MV-4-11 (cell line): ENCODE measurements at regions not wholly inside any gene's neighbourhood (a gene's known extent, or its start where the extent isn't known, plus 50 kb on each side); places are given as distances from the start of the nearest gene placed in this dataset.
"Not testable (repeated sequence)": the region's sequence is repeated elsewhere in the genome, so short reads cannot be mapped to it uniquely, and the experiment has no call there.

ENCODE experiments used
- DNase-seq: peaks from one replicate; lab custom pipeline; 2025; lab: John Stamatoyannopoulos, UW

DNA sequence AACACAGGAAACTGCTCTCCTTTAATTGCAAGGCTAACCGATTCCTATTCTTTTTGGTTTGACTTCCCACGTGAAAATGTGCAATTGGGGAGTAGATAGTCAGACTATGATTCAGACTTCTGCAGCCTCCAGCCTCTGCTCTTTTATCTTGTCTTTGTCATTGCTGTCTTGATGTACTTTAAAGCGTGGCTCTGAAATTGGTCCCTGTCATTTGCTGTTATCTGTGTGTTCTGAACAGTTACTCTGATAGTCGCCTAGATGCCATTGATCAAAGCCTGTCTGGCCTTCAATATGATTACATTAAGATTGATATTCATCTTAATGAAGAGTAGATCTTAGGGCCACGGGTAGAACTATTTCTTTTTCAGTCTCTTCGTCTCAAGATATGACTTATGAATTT lies 799.2 kb downstream of the REEP3 start:
- DNase-seq = no peak

DNA sequence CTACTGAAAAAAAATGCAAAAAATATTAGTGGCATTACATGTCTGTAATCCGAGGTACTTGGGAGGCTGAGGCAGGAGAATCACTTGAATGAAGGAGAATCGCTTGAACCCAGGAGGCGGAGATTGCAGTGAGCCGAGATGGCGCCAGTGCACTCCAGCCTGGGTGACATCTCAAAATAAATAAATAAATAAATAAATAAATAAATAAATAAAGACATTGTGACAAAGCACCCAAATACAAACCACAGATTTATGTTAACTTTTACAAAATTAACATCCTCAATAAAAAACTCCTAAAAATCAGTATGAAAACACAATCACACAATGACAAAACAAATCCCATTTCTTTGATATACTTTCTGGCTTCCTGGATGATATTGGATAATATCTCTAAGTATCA lies 808.3 kb downstream of the REEP3 start:
- DNase-seq = no peak

DNA sequence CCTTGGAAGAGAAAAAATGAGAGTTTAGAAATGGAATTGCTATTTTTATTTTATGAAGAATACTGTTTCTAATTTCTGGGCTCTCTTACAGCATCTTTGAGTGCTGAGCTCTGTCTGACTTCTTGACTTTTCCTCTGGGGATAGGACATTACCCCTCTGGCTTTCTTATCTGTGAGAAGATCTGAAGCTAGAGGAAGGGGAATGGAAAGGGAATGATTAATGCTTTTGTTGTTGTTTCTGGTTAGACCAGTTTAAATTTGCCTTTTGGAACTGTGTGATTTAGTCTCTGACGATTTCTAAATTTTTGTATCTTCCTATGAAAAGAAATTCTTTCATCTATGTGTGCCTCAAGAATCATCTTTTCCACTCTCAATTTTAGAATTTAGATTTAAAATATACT lies 811.4 kb downstream of the REEP3 start:
- no peak for DNase-seq

DNA sequence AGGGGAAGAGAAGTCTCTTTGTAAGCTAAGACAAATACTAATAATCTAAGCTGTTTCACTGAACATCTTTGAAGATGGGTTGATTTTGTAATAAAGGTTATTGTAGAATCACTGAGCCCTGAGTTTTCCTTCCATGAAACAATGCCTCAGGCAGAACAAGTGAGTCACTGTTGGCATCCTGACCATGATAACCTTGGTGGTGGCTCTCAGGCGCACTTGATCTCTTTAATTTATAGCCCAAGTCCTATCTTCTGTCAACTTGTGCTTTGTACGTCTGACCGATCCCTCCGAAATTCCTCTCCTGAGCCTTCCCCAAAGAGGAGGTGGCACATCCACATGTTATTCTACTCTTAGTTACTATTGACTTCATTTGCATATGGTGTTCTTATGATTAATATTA lies 812.9 kb downstream of the REEP3 start:
- no peak for DNase-seq

DNA sequence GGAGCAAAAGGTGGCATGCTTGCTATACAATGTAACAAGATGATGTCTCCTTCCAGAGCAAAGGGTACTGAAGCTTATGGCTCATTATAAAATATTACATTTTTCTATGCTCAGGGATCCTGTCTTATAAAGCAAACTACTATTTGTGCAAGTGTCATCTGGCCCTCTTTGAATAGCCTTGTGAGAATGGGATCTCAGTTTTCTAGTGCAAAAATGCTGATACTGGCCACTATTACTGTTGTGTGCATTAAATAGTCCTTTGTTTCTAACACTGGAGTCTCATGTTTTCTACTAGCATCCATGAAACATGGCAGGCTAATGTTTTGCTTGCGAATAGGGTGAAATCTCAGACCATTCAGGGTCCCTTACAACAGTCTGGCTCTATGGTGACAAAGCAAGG lies 823.0 kb downstream of the REEP3 start:
- DNase-seq = no peak

DNA sequence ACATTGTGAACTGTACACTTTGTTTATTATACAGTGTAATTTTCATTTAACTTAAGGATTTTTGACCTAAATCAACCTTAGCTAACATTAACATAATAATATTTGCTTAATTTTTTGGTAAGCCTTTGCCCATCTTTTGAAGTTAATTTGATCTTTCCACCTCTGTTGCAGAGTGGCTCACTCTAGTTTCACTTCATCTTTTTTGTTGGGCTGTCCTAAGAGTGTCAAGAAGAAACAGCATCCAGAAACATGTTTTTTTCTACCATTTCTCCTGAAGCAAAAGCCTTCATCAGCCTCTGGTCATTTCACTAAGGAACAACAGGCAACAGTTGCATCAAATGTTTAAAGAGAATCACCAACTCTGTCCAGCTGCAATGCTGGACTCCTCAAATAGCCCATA lies 824.7 kb downstream of the REEP3 start:
- peak; percentile 16 for DNase-seq

DNA sequence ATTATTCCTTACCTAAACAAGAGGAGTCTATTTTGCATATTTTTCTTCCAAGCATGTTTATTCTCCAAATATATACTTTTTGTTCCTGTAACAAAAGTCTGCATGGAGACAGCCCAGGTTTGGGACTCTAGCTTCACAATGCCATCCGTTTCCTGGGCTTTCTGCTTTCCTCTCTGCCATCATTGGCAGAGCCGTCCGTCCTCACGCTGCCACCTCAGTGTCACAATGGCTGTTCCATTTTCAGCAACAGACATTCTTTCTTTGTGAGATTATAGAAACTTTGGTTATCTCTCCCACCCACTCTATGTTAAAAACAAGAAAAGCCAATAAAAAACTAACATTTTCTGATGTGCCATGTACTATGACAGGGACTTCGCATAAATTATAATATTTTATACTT lies 825.2 kb downstream of the REEP3 start:
- DNase-seq = no peak

DNA sequence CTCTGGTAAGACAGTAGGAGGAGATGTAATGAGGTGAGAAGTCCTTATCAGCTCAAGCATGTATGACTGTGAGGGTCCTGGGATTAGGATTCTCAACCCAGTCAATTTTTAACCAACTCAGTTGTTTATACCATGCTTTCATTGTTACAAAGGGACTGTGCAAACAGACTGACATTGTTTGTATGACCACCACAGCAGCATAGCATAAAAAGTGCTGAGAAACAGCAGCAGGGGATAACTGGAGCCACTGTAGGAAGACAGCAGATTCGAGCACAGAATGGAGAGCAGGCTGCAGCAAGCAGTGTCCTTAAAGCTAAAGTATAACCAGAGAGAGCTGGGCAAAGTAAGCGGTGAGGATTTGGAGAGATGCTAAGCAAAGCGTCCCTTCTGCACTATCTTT lies 829.5 kb downstream of the REEP3 start:
- DNase-seq = no peak

DNA sequence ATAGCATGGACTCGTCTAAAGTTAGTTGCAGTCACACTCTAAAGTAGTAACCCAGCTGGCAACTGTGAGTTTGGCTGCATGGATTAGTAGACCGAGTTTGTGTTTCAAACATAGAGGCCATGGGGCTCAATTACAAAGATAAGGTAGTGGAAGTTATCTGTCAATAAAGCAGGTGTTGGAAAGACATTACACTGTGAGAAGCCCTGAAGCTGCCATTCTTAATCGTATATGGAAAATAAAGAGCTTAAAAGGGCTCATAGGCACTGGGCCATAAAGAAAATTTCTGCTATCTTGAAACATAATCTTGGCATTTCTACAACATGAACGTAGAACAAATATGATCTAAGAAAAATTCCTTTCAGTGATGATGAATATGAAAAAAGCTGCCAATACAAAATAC lies 837.7 kb downstream of the REEP3 start:
- no peak for DNase-seq

DNA sequence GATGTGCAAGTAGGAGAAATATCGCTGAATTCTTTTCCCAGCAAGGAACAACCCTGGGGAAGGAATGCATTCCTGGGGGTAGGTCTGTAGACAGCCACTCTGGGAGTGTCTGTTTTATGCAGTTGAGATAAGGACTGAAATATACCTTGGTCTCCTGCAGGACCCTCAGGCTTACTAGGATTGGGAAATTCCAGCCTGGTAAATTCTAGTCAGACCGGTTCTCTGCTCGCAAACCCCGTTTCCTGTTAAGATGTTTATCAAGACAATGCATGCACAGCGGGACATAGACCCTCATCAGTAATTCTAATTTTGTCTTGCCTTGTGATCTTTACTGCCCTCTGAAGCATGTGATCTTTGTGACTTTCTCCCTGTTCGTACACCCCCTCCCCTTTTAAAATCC lies 839.0 kb downstream of the REEP3 start:
- DNase-seq = not testable (repeated sequence)

DNA sequence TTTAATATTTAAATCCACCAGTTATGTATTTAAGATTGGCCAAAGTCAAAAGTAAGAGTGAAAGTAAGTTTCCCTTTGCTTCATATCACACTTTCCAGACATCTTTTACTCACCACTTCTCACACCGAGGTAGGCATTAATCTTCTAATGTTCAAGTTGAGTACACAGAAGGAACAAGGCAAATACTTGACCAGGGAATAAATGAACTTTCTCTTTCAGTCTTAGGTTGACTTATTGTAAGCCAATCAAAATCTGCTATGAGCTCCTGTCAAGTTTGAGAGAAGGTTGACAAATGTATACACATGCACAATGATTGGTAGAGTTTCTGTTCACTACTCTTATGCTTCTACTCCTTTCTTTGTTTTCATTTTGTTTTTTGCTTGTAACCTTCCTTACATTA lies 842.5 kb downstream of the REEP3 start:
- no peak for DNase-seq

DNA sequence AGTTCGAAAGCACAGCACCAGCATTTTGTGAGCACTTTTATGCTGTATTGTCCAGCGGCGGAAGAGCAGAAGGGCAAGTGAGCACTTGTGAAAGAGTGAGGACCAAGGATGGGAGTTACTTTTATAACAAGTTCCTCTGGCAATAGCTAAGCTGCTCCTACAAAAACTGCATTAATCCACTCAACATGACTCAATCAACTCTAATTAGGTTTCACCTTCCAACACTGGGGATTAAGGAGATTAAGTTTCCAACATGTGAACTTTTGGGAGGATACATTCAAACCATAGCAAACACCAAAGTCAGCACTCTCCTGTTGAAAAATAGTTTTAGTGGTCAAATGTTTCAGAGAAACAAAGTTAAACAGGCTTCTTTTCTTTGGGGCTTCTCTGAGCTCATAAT lies 844.5 kb downstream of the REEP3 start:
- no peak for DNase-seq

DNA sequence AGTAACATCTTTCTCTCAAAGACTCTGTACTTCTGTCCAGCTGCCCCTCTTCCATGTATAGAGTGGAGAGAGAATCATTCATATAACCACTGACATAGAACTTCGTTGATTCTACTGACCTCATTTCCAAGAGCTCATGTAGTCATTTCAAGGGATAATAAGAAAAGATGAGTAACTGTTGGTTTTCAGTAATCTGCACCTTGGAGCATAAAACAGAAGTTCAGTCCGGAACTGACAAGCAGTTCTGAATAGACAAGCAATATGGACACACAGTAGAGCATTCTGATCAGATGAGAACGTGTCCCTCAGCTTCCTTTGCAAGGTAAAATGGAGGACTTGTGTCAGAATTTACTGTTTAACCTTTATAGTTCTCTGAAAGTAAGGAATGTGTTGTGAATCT lies 847.1 kb downstream of the REEP3 start:
- DNase-seq = no peak

DNA sequence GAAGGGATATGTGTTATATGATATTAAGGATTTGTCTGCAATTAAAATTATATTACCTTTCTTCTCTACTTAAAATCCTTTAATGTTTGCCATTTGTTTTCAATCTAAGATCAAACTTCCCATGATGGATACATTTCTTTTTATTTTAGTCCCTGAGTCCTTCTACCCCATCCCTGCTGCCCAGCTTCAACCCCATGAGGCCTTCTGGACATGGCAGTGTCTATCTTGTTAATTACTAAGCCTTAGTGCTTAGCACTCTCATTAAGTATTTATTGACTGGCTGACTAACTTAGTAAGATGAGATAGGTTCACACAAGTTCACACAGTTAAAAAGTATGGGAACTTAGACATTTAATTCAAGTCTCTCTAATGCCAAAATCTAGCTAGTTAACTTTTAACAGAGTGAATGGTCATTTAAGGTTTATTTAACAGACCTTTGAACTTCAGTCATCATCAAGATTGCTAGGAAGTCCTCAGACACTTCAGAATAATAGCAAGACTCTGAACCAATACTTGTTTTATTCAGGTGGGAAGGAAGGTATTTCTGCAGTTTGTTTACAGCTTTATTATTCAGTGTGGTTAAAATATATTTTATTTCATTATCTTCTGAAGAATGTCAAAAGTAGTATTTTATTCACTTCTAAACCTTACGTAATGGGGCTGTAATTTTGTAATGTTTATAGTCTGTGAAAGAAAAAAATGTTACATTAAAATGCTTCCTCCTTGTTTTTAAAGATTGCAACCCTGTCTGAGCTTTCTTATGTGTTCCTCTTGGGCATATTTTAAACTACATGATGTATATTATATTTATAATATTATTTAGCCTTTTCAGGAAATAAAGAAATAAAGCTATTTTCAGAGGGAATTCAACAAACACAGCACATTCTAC lies 848.9 kb downstream of the REEP3 start:
- no peak for DNase-seq

DNA sequence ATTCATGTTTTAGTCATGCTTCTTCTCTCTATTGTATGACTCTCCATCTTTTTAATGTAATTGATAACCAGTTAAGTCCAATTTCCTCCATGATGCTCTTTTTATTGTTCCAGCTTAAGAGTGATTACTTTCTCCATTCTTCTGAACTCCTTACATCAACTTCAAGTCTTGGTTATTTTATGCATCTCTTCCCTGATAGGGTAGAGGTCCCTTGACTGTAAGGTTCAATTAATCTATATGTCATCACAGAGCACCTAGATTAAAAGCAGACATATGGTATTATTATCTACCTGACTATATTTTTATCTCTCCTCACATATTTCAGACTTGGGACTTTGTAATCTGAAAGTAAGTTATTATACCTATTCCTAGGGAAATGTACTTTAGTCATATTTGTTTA lies 853.1 kb downstream of the REEP3 start:
- no peak for DNase-seq

DNA sequence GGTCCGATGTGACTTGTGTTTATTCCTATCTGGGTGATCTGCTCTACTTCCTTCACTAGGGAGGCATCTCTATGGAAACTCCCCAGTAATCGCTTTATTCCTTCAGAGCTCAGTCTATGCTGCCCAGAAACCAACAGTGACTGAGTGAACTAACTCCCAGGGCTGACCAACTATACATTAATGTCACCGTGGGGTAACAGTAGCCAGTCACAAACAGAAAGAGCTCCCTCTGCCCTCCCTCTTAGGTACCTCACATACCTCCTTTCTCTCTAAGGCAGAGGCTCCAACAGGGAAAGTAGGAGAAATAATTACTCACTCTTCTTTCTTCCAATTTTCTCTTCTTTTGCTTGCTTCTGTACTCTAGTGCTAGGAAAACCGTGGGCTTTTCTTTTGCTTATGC lies 855.0 kb downstream of the REEP3 start:
- DNase-seq = no peak

DNA sequence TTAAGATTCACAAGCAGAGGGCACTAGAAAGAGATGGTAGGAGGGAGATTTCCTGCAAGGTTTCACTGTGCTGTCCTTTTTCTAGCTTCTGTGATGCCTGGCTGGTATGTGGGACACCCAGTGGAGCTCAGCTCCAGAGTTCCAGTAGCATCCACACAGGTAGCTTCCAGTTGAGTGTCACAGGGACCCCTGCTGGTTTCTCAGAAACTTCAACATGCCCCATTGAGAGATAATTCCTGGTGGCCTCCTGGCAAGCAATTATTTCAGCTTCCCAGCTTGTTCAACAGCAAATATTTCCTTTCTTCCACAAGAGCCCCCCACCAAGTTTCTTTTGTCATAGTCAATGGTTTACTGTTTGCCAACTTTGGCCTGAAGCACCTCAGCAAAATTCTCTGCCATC lies 858.7 kb downstream of the REEP3 start:
- no peak for DNase-seq

DNA sequence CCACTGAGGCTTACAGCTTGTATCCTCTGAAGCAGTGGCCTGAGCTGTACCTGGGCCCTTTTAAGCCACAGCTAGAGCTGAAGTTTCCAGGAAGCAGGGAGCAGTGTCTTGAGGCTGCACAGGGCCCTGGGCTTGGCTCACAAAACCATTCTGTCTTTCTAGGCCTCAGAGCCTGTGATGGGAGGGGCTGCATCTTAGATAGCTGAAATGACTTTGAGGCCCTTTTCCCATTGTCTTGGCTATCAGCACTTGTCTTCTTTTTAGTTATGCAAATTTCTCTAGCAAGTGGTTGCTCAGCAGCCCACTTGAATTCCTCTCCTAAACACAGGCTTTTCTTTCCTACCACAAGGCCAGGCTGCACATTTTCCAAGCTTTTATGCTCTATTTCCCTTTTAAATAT lies 864.2 kb downstream of the REEP3 start:
- no peak for DNase-seq

DNA sequence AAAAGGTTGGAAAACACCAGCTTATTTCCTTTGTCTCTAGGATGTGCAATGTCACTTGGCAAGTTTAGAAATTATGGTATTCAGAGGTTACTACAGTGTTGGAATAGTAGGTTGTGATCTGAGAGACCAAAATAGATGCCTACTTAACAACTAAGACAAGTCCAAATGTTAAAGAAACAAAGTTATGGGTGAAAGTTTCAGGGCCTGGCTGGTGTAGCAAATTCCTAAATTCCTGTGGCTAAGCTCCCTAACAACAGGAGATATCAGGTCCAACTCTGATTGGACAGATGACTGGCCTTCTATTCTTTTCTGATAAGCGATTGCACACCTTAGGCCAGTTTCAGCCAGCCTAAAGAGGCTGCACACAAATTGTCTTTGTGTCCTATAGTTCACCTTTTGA lies 873.5 kb downstream of the REEP3 start:
- no peak for DNase-seq

DNA sequence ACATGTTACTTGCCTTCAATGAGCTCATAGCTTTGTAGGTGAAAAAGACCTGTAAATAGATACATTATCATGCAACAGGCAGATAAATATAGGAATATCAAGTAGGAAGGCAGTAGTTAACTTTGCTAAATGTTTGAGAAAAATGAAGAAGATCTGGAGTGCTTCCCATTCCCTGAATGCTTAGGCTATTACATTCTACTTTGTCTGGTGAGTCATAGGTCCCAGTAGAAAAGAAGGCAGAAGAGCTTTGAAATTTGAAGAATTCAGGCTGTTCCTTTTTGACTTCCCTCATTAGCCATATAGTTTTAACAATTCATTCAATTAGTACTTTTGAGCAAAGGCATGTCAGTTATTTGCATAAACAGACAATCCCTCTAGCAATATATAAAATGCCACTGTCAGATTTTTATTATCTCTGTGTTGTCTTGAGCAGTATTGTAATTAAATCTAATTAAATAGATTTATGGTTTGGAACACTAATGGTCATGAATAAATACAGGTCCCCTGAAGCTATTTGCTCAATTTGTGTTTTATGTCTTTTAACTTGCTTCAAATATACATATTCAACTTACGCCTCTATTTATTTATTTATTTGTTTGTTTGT lies 875.0 kb downstream of the REEP3 start:
- no peak for DNase-seq

DNA sequence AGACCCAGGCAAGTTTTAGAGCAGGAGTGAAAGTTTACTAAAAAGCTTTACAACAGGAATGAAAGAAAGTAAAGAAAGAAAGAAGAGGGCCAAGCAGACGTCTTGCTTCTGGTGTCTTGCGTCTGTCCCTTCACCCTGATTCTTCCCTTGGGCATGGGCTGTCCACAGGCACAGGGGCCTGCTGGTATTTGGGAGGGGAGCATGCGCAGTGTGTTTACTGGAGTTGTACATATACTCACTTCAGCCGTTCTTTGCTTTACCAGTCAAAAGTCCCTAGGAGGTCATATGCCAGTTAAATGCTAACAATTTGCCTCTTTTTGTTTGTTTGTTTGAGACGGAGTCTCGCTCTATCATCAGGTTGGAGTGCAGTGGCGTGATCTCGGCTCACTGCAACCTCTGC lies 875.9 kb downstream of the REEP3 start:
- DNase-seq = no peak

DNA sequence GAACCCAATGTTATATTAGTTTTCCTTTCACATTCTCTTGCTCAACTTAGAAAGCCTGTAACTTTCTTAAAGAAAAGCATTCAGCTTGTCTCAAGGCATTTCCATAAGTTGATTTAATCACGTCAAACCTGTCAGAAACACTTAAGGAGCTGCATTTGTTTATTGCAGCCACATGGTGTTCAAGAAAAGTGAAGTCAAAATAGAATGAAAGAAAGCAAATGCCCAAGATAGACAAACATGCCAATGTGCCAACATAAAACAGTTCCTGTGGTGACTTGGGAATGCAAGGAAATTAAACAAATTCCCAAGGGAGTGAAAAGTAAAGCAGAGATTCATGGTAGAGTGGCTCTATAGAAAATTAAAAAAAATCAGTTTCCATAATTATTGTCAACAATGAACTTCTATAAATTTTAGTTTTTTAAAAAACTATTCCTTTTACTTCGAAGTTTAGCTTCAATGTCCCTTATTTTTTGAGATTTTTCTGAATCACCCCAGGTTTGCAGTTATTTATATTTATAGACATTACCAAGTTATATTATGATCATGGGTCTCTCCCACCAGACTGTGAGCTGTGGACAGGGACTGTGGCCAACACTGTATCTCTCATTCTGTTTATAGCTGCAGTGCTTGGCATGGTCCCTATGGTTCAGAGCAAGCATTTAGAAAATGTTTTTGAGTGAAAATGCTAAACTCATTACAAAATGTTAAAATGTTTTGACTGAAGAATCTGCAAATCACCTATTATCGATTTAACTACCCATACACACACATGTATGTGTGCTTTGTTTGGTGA lies 887.4 kb downstream of the REEP3 start:
- no peak for DNase-seq

DNA sequence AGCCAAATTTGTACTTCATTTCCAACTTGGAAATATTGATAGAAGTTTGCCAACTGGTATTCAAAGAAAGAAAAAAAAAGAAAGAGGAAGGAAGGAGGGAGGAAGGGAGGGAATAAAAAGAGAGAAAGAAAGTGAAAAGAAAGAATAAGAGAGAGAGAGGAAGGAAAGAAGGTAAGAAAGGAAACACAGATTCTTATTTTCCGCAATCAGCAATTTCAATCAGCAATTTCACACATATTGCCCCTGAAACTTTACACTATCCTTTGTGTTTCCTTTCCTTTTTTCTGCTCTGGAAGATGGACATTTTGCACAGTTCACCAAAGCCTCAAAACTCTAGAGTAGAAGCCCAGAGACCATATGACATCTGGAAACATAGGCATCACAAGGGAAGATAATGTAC lies 888.1 kb downstream of the REEP3 start:
- DNase-seq = no peak
